ENCODE measurements at regions not wholly inside any gene's neighbourhood (a gene's known extent, or its start where the extent isn't known, plus 50 kb on each side); places are given as distances from the start of the nearest gene placed in this dataset.
"Not testable (repeated sequence)": the region's sequence is repeated elsewhere in the genome, so short reads cannot be mapped to it uniquely, and the experiment has no call there.

- dilution Hi-C loops (cut with HindIII; ENCODE audit: low sequenced_read_pairs, unreplicated experiment); H3K27ac ChIP-seq (ENCODE audit: insufficient read depth, low read length): not testable (repeated sequence)
Observed at GRCh38 chrX:93344287-93344686, 329.1 kb downstream of the NAP1L3 start.

More at GRCh38 chrX:93344287-93344686, 329.1 kb downstream of the NAP1L3 start:
- H2BK15ac ChIP-seq (ENCODE audit: low read depth, low read length); intact Hi-C loops (cut with micrococcal nuclease); H3K23ac ChIP-seq (ENCODE audit: low read depth, low read length); H3K79me1 ChIP-seq (ENCODE audit: low read depth in 1 of 2, low read length in 2 of 2); H3K4me3 ChIP-seq (ENCODE audit: insufficient read depth, low read depth, low read length); H2AK9ac ChIP-seq (replicated peaks; ENCODE audit: low read depth, low read length, poor library complexity); H3K36me3 ChIP-seq (ENCODE audit: control insufficient read depth, insufficient read depth, low read length); POLR2A ChIA-PET (ENCODE audit: unreplicated experiment); H3K4me2 ChIP-seq (ENCODE audit: low read depth, low read length); H4K20me1 ChIP-seq (ENCODE audit: insufficient read depth, low read length); H3K9ac ChIP-seq (ENCODE audit: low read depth, low read length); H2BK20ac ChIP-seq (ENCODE audit: low read depth, low read length); H2BK5ac ChIP-seq (ENCODE audit: low read depth, low read length, poor library complexity, severe bottlenecking); BruUV-seq (replicated peaks); H4K8ac ChIP-seq (ENCODE audit: low read depth in 2 of 2, low read length in 2 of 2); in situ Hi-C loops (cut with MboI; ENCODE audit: low sequenced_read_pairs); H4K91ac ChIP-seq (ENCODE audit: insufficient read depth, low read depth, low read length); H3K4me1 ChIP-seq (ENCODE audit: control insufficient read depth, insufficient read depth, low read length); H3K4ac ChIP-seq (ENCODE audit: low read depth, low read length); CTCF ChIA-PET; H3K56ac ChIP-seq (ENCODE audit: extremely low read depth, insufficient read depth, low read length); ATAC-seq (ENCODE audit: low read depth); H3K18ac ChIP-seq (ENCODE audit: low read depth, low read length); H2AK5ac ChIP-seq (ENCODE audit: low read depth, low read length); H2BK120ac ChIP-seq (ENCODE audit: low read depth, low read length); H3K9me1 ChIP-seq (ENCODE audit: insufficient read depth, low read length); H3K9me3 ChIP-seq (ENCODE audit: control insufficient read depth, insufficient read depth, low read length); H2AFZ ChIP-seq (replicated peaks; ENCODE audit: low read length, poor library complexity); DNase-seq; H3K27me3 ChIP-seq (ENCODE audit: control insufficient read depth, insufficient read depth, low read length); H4K5ac ChIP-seq (ENCODE audit: low read depth, low read length); H3K14ac ChIP-seq (replicated peaks; ENCODE audit: low read depth, low read length): not testable (repeated sequence)
- no CpG with 5 or more reads among the region's 2 CpGs for whole genome bisulfite sequencing, 2 experiments (ENCODE audit: extremely low coverage in 2 of 2, insufficient read length in 1 of 2)

Data from IMR-90 (cell line).